ENCODE measurements at regions not wholly inside any gene's neighbourhood (a gene's known extent, or its start where the extent isn't known, plus 50 kb on each side); places are given as distances from the start of the nearest gene placed in this dataset.
"Not testable (repeated sequence)": the region's sequence is repeated elsewhere in the genome, so short reads cannot be mapped to it uniquely, and the experiment has no call there.

DNA sequence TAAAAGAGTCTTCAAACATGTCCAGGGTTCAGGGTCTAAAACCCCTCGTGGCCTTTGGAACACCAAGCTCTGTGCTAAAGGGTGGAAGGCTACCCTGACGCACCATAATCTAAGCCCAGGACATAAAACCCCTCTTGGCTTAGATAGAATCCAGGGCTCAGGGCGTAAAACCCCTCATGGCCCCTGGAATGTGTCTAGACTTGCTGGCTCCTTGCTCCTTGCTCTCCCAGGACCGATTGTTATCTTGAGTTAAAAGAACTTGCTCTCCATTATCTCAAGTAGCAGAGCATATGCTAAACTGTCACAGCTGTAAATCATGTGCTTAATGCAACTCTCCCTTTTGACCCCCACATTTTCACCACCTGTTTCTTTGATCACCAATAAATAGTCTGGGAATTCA is 758.1 kb upstream of the SLC8A1 start:
- not testable (repeated sequence) for H3K27ac ChIP-seq (ENCODE audit: insufficient read depth, low read length, poor library complexity, severe bottlenecking); DNase-seq

GRCh38 chr2:41216978-41217377 is 765.1 kb upstream of the SLC8A1 start:
- Histone ChIP-seq H3K4me1 (ENCODE audit: control insufficient read depth, insufficient read depth, low read length, poor library complexity, severe bottlenecking) (no peaks in the 10 kb centered on the region), H3K9me3 (ENCODE audit: control insufficient read depth, low read length) (no peaks in the 10 kb centered on the region), H3K36me3 (ENCODE audit: control insufficient read depth, insufficient read depth, low read length) (no peaks in the 10 kb centered on the region), H3K27ac (ENCODE audit: insufficient read depth, low read length, poor library complexity, severe bottlenecking) (no peak overlapping the region), H3K4me3 (ENCODE audit: insufficient read depth, low read depth, low read length, poor library complexity, severe bottlenecking) (no peak overlapping the region), H3K27me3 (replicated peaks; ENCODE audit: control insufficient read depth, insufficient read depth, low read length, poor library complexity, severe bottlenecking) (no peaks in the 10 kb centered on the region)
- DNase-seq = no peak

More for the DNA sequence above, 758.1 kb upstream of the SLC8A1 start:
- H3K36me3 ChIP-seq (ENCODE audit: control insufficient read depth, insufficient read depth, low read length); H3K4me1 ChIP-seq (ENCODE audit: control insufficient read depth, insufficient read depth, low read length, poor library complexity, severe bottlenecking); H3K9me3 ChIP-seq (ENCODE audit: control insufficient read depth, low read length); H3K4me3 ChIP-seq (ENCODE audit: insufficient read depth, low read depth, low read length, poor library complexity, severe bottlenecking); H3K27me3 ChIP-seq (replicated peaks; ENCODE audit: control insufficient read depth, insufficient read depth, low read length, poor library complexity, severe bottlenecking): not testable (repeated sequence)

DNA sequence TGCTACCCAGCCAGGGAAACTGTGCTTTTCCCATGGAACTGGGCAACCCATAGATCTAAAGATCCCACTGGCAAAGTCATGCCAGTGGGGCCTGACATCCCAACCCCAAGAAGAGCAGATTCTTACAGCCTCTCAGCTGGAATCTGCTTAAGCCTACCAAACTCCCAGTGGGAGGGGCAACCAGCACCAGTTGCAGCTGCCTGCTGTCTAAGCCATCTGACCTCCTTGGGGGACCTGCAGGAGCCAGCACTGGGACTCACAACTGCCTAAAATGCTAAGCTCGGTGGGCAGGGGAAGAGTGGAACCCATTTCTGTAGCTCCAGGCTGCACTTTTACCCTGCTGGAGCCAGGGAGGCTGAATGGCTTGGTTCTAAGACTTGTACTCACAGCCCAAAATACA is 770.7 kb upstream of the SLC8A1 start:
- H3K9me3 ChIP-seq (ENCODE audit: control insufficient read depth, low read length) = no peaks in the 10 kb centered on the region
- DNase-seq = no peak
- H3K27me3 ChIP-seq (replicated peaks; ENCODE audit: control insufficient read depth, insufficient read depth, low read length, poor library complexity, severe bottlenecking) = no peaks in the 10 kb centered on the region
- no peaks in the 10 kb centered on the region for H3K4me1 ChIP-seq (ENCODE audit: control insufficient read depth, insufficient read depth, low read length, poor library complexity, severe bottlenecking)
- H3K36me3 ChIP-seq (ENCODE audit: control insufficient read depth, insufficient read depth, low read length) = no peaks in the 10 kb centered on the region
- H3K4me3 ChIP-seq (ENCODE audit: insufficient read depth, low read depth, low read length, poor library complexity, severe bottlenecking) = no peak overlapping the region
- H3K27ac ChIP-seq (ENCODE audit: insufficient read depth, low read length, poor library complexity, severe bottlenecking) = no peak overlapping the region

DNA sequence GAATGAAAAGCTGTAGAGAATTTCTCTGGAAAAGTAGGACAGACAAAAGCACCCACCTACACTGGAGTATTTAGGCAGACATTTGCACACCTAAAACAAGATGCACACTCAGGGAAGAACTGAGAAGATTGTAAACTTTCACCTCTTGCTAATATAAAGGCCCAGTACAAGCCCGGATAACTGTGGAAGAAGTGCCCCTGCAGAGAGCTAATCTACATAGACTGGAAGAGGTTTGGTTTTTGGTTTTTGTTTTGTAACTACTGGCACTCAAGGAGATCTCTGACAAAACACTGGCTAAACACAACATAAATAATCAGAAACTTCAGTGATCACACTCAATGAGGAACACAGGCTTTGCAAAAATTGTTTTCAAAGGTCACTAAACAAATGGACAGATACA is 782.2 kb upstream of the SLC8A1 start:
- no peak for DNase-seq
- Histone ChIP-seq H3K4me1 (ENCODE audit: control insufficient read depth, insufficient read depth, low read length, poor library complexity, severe bottlenecking) (no peaks in the 10 kb centered on the region), H3K27ac (ENCODE audit: insufficient read depth, low read length, poor library complexity, severe bottlenecking) (no peak overlapping the region), H3K36me3 (ENCODE audit: control insufficient read depth, insufficient read depth, low read length) (no peaks in the 10 kb centered on the region), H3K27me3 (replicated peaks; ENCODE audit: control insufficient read depth, insufficient read depth, low read length, poor library complexity, severe bottlenecking) (no peaks in the 10 kb centered on the region), H3K9me3 (ENCODE audit: control insufficient read depth, low read length) (no peaks in the 10 kb centered on the region), H3K4me3 (ENCODE audit: insufficient read depth, low read depth, low read length, poor library complexity, severe bottlenecking) (no peak overlapping the region)

- H3K27me3 ChIP-seq (replicated peaks; ENCODE audit: control insufficient read depth, insufficient read depth, low read length, poor library complexity, severe bottlenecking) = no peaks in the 10 kb centered on the region
- no peak for DNase-seq
- no peaks in the 10 kb centered on the region for H3K4me1 ChIP-seq (ENCODE audit: control insufficient read depth, insufficient read depth, low read length, poor library complexity, severe bottlenecking)
- H3K27ac ChIP-seq (ENCODE audit: insufficient read depth, low read length, poor library complexity, severe bottlenecking) = no peak overlapping the region
- no peaks in the 10 kb centered on the region for H3K9me3 ChIP-seq (ENCODE audit: control insufficient read depth, low read length)
- no peaks in the 10 kb centered on the region for H3K36me3 ChIP-seq (ENCODE audit: control insufficient read depth, insufficient read depth, low read length)
- no peak overlapping the region for H3K4me3 ChIP-seq (ENCODE audit: insufficient read depth, low read depth, low read length, poor library complexity, severe bottlenecking)
These were observed 789.6 kb upstream of the SLC8A1 start for GRCh38 chr2:41241325-41242000.

GRCh38 chr2:41242001-41242331 is 790.1 kb upstream of the SLC8A1 start:
- DNase-seq = no peak
- Histone ChIP-seq H3K36me3 (ENCODE audit: control insufficient read depth, insufficient read depth, low read length) (no peaks in the 10 kb centered on the region), H3K27me3 (replicated peaks; ENCODE audit: control insufficient read depth, insufficient read depth, low read length, poor library complexity, severe bottlenecking) (no peaks in the 10 kb centered on the region), H3K27ac (ENCODE audit: insufficient read depth, low read length, poor library complexity, severe bottlenecking) (no peak overlapping the region), H3K9me3 (ENCODE audit: control insufficient read depth, low read length) (no peaks in the 10 kb centered on the region), H3K4me1 (ENCODE audit: control insufficient read depth, insufficient read depth, low read length, poor library complexity, severe bottlenecking) (no peaks in the 10 kb centered on the region), H3K4me3 (ENCODE audit: insufficient read depth, low read depth, low read length, poor library complexity, severe bottlenecking) (no peak overlapping the region)

DNA sequence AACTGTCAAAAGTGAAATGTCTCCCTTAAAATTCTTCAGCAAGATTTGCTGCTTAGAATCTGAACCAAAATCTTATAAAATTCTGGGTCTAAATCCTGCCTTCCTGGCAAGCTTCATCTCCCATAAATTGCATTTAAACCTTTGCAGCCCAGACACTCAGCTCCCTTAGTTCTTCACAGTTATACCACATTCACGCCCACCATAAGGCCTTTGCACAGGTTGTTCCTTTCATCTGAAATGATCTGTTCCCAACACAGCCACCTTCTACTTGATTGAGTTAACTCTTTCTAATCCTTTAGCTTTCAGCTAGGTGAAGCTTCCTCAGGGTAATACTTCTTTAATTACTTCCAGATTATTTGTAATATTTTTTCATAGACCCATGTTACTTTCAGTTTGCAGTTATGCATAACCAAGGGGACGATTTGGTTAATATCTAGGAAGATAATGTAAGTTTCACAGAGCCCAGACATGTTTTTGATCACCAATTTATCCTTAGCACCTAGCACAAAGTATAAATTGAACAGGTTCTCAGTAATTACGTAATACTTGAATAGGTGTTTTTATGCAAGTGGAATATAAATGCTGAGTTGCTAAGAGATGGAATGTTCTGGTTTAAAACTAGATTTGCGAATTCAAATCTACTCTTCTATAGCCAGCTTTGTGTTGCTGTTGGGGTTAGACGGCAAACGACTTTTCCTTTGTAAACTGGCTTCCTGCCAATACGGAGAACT is 779.7 kb upstream of the PKDCC start:
- Histone ChIP-seq H3K9me3 (ENCODE audit: control insufficient read depth, low read length) (no peaks in the 10 kb centered on the region), H3K4me3 (ENCODE audit: insufficient read depth, low read depth, low read length, poor library complexity, severe bottlenecking) (no peak overlapping the region), H3K27me3 (replicated peaks; ENCODE audit: control insufficient read depth, insufficient read depth, low read length, poor library complexity, severe bottlenecking) (no peaks in the 10 kb centered on the region), H3K36me3 (ENCODE audit: control insufficient read depth, insufficient read depth, low read length) (no peaks in the 10 kb centered on the region), H3K27ac (ENCODE audit: insufficient read depth, low read length, poor library complexity, severe bottlenecking) (no peak overlapping the region), H3K4me1 (ENCODE audit: control insufficient read depth, insufficient read depth, low read length, poor library complexity, severe bottlenecking) (no peaks in the 10 kb centered on the region)
- no peak for DNase-seq

DNA sequence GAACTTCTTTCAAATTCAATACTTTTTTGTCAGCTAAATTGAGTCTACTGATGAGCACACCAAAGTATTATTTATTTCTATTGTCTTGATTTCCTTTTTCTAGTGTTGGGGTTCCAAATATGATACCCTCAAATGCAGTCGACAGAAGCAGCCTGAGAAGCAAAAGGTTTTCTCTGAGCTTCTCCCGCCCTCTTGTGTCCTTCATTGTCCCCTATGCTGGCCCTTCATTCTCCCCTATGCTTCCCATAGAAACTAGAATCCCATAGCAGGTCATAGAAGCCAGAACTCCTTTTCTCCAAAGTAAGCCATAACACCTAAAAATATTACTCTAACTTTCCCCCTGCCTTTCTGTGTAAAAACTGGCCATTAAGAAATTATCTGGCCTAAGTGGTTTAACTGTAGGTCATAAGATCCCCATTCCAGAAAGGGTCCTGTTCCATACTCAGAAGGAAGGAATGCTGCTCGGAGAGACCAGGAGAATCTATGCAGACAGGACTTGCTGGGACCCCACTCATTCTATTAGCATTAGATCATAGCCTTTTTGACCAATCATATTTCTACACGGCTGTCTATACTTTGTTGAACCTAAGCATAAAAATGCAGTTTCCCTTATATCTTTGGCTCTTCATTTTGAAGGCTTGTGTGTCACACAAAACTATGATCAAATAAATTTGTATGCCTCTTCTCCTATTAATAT is 764.6 kb upstream of the PKDCC start:
- no peak overlapping the region for H3K4me3 ChIP-seq (ENCODE audit: insufficient read depth, low read depth, low read length, poor library complexity, severe bottlenecking)
- H3K9me3 ChIP-seq (ENCODE audit: control insufficient read depth, low read length) = no peaks in the 10 kb centered on the region
- no peak for DNase-seq
- H3K27me3 ChIP-seq (replicated peaks; ENCODE audit: control insufficient read depth, insufficient read depth, low read length, poor library complexity, severe bottlenecking) = no peaks in the 10 kb centered on the region
- H3K27ac ChIP-seq (ENCODE audit: insufficient read depth, low read length, poor library complexity, severe bottlenecking) = no peak overlapping the region
- no peaks in the 10 kb centered on the region for H3K36me3 ChIP-seq (ENCODE audit: control insufficient read depth, insufficient read depth, low read length)
- H3K4me1 ChIP-seq (ENCODE audit: control insufficient read depth, insufficient read depth, low read length, poor library complexity, severe bottlenecking) = no peaks in the 10 kb centered on the region

DNA sequence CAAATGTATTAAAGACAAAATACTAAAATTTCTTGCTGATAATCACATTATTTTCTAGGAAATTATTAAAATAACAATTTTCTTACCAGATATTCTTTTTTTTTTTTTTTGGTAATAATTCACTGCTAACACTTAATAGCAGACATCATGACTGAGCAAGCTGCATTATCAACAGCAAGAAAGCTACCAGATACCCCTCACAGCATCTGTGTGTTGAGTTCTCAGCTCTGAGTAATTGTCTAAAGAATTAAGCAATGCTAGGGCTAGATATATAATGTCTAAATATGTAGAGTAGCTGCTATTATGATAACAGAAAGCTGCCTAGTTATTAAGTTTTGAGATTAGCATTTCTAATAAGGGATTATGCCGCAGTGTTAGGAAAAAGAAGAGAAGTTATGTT is 754.3 kb upstream of the PKDCC start:
- Histone ChIP-seq H3K9me3 (ENCODE audit: control insufficient read depth, low read length) (no peaks in the 10 kb centered on the region), H3K36me3 (ENCODE audit: control insufficient read depth, insufficient read depth, low read length) (no peaks in the 10 kb centered on the region), H3K4me3 (ENCODE audit: insufficient read depth, low read depth, low read length, poor library complexity, severe bottlenecking) (no peak overlapping the region), H3K27me3 (replicated peaks; ENCODE audit: control insufficient read depth, insufficient read depth, low read length, poor library complexity, severe bottlenecking) (no peaks in the 10 kb centered on the region), H3K27ac (ENCODE audit: insufficient read depth, low read length, poor library complexity, severe bottlenecking) (no peak overlapping the region), H3K4me1 (ENCODE audit: control insufficient read depth, insufficient read depth, low read length, poor library complexity, severe bottlenecking) (no peaks in the 10 kb centered on the region)
- DNase-seq = no peak

- Histone ChIP-seq H3K4me1 (ENCODE audit: control insufficient read depth, insufficient read depth, low read length, poor library complexity, severe bottlenecking) (no peaks in the 10 kb centered on the region), H3K4me3 (ENCODE audit: insufficient read depth, low read depth, low read length, poor library complexity, severe bottlenecking) (no peak overlapping the region), H3K9me3 (ENCODE audit: control insufficient read depth, low read length) (no peaks in the 10 kb centered on the region), H3K27me3 (replicated peaks; ENCODE audit: control insufficient read depth, insufficient read depth, low read length, poor library complexity, severe bottlenecking) (no peaks in the 10 kb centered on the region), H3K36me3 (ENCODE audit: control insufficient read depth, insufficient read depth, low read length) (no peaks in the 10 kb centered on the region), H3K27ac (ENCODE audit: insufficient read depth, low read length, poor library complexity, severe bottlenecking) (no peak overlapping the region)
- no peak for DNase-seq
These were observed 753.5 kb upstream of the PKDCC start for GRCh38 chr2:41294331-41294730.

All from effector memory CD4-positive, alpha-beta T cell (primary cell).